Karpas-422 (cell line): ENCODE measurements at regions not wholly inside any gene's neighbourhood (a gene's known extent, or its start where the extent isn't known, plus 50 kb on each side); places are given as distances from the start of the nearest gene placed in this dataset.

Source experiments
- DNase-seq: peaks from one replicate; pipeline ENCODE4 v3.0.0-alpha.2; 2015
- H2AFZ ChIP-seq: fragments of 200-600 bp; sonication (generic); 2 replicates; pipeline ENCODE4 v1.6.1; 2014; ENCODE audit warnings: antibody characterized with exemption, low read length, mixed read lengths
- H3K27ac ChIP-seq: fragments of 200-600 bp; sonication (generic); 2 replicates; pipeline ENCODE4 v1.5.1; 2014; ENCODE audit warnings: mild to moderate bottlenecking, low read length, moderate library complexity
- H3K27me3 ChIP-seq: fragments of 200-600 bp; sonication (generic); 2 replicates; pipeline ENCODE4 v1.6.1; 2014; ENCODE audit warnings: low read length, mixed read lengths
- H3K36me3 ChIP-seq: fragments of 200-600 bp; sonication (generic); 2 replicates; pipeline ENCODE4 v1.6.1; 2014; ENCODE audit warnings: low read length, mixed read lengths; ENCODE audit not compliant: insufficient read depth
- H3K4me1 ChIP-seq: fragments of 200-600 bp; sonication (generic); 2 replicates; pipeline ENCODE4 v1.6.1; 2014; ENCODE audit warnings: mild to moderate bottlenecking, low read length, mixed read lengths
- H3K4me2 ChIP-seq: fragments of 200-600 bp; sonication (generic); 2 replicates; pipeline ENCODE4 v1.6.1; 2014; ENCODE audit warnings: low read length, low read depth, mild to moderate bottlenecking; ENCODE audit not compliant: poor library complexity, severe bottlenecking
- H3K4me3 ChIP-seq: fragments of 200-600 bp; sonication (generic); 2 replicates; pipeline ENCODE4 v1.5.1; 2014; ENCODE audit warnings: mild to moderate bottlenecking, antibody characterized with exemption, low read length, mixed read lengths
- H3K79me2 ChIP-seq: fragments of 200-600 bp; sonication (generic); 2 replicates; pipeline ENCODE4 v1.6.1; 2014; ENCODE audit warnings: mild to moderate bottlenecking, low read length, mixed read lengths
- H3K9ac ChIP-seq: fragments of 200-600 bp; sonication (generic); 2 replicates; pipeline ENCODE4 v1.6.0; 2014; ENCODE audit warnings: low read length
- H3K9me2 ChIP-seq: fragments of 200-600 bp; sonication (generic), shearing (Covaris generic); replicated peaks from 2 replicates; pipeline ENCODE4 v1.6.0; 2014; ENCODE audit warnings: mild to moderate bottlenecking, low read length, moderate library complexity; ENCODE audit not compliant: insufficient read depth
- H3K9me3 ChIP-seq: fragments of 300-700, 200-600 bp; sonication (generic); 2 replicates; pipeline ENCODE4 v1.6.1; 2014; ENCODE audit warnings: low read length, mixed read lengths
- H4K20me1 ChIP-seq: fragments of 200-600 bp; sonication (generic); 2 replicates; pipeline ENCODE4 v1.6.1; 2014; ENCODE audit warnings: mild to moderate bottlenecking, antibody characterized with exemption, low read length, low read depth; ENCODE audit not compliant: insufficient read depth

DNA sequence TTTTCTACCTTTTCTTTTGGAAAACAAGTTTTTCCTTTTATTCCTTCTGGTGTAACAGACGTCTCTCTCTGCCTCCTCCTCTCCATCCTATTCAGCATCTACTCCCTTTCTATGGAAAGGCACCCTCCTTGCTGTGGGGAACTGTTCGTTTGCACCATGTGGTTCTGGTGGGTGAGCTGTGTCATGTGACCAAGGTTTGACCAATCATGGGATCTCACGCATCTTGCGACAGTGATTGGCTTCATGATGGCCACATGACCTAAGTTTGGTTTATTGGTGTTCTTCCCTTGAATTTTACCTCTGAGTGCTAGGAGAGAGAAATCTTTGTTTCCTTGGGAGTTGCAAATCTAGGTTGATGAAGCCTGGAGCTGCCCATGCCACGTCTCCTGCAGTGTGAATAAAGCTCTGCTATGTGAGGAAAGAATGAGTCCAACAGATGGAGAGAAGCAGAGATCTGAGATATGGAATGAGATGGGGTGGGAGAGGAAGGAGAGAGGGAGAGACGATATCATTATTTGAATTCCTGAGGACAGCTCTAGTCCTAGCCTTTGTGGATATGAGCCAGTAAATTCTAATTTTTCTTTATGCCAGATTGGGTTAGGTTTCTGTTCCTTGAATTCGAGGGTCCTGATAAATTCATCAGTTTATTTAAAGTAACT is 178.8 kb upstream of the IL12B start:
- DNase-seq, result no peak
- H3K9ac ChIP-seq, result no peak overlapping the region
- no peaks in the 10 kb centered on the region for H3K27me3 ChIP-seq
- no peaks in the 10 kb centered on the region for H4K20me1 ChIP-seq
- no peaks in the 10 kb centered on the region for H3K79me2 ChIP-seq
- H3K27ac ChIP-seq, result no peak overlapping the region
- no peak overlapping the region for H2AFZ ChIP-seq
- H3K36me3 ChIP-seq, result no peaks in the 10 kb centered on the region
- H3K9me3 ChIP-seq, result no peaks in the 10 kb centered on the region
- no peak overlapping the region for H3K4me2 ChIP-seq
- H3K9me2 ChIP-seq, result no peaks in the 10 kb centered on the region
- no peak overlapping the region for H3K4me3 ChIP-seq
- H3K4me1 ChIP-seq, result no peaks in the 10 kb centered on the region

DNA sequence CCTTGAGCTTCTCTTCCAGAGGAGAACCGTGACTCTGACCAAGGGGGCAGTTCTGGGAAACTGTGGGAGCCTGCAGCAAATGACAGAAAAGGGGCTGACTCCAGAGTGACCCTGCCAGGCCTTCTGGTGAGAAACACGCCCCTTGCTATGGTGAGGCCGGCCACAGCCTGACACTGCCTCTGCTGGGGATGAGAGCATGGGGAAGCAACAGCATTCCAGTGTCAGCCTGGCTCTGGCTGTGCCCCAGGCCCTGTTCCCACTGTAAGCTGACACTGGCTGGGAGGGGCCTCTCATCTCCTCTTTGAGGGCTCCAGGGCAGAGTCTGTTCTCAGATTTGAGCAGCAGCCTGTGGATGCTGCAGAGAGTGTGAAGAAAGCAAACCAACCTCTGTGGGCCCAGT is 180.0 kb upstream of the IL12B start:
- H3K4me2 ChIP-seq, result no peak overlapping the region

DNA sequence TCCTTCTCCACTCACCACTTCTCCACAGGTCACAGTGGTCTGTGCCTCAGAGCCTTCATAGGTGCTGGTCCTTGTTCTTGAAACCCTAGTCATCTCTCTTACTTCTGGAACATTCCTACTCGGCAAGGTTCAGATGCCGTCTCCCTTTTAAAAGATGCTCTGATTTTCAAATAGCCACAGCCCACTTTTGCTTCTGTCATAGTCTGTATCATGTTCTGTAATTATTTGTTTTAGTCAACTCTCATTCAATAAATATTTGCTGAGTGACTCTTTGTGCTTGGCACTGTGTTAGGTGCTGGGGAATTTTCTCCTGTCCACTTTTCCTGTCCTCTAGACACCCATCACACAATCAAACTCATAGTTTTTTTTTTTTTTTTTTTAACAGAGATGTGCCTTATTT is 181.3 kb upstream of the IL12B start:
- H4K20me1 ChIP-seq, result no peaks in the 10 kb centered on the region
- H3K9me3 ChIP-seq, result no peaks in the 10 kb centered on the region
- H3K27me3 ChIP-seq, result no peaks in the 10 kb centered on the region
- H3K4me3 ChIP-seq, result no peak overlapping the region
- H3K27ac ChIP-seq, result no peak overlapping the region
- no peaks in the 10 kb centered on the region for H3K9me2 ChIP-seq
- no peaks in the 10 kb centered on the region for H3K36me3 ChIP-seq
- H3K4me2 ChIP-seq, result no peak overlapping the region
- H2AFZ ChIP-seq, result no peak overlapping the region
- H3K4me1 ChIP-seq, result no peaks in the 10 kb centered on the region
- no peak overlapping the region for H3K9ac ChIP-seq
- H3K79me2 ChIP-seq, result no peaks in the 10 kb centered on the region
- DNase-seq, result no peak

More for the DNA sequence above, 180.0 kb upstream of the IL12B start:
- DNase-seq, result no peak
- no peaks in the 10 kb centered on the region for H3K27me3 ChIP-seq
- no peaks in the 10 kb centered on the region for H3K4me1 ChIP-seq
- no peak overlapping the region for H3K27ac ChIP-seq
- no peaks in the 10 kb centered on the region for H3K9me2 ChIP-seq
- no peak overlapping the region for H3K9ac ChIP-seq
- H3K9me3 ChIP-seq, result no peaks in the 10 kb centered on the region
- no peak overlapping the region for H2AFZ ChIP-seq
- no peaks in the 10 kb centered on the region for H3K36me3 ChIP-seq
- H3K4me3 ChIP-seq, result no peak overlapping the region
- H4K20me1 ChIP-seq, result no peaks in the 10 kb centered on the region
- no peaks in the 10 kb centered on the region for H3K79me2 ChIP-seq

DNA sequence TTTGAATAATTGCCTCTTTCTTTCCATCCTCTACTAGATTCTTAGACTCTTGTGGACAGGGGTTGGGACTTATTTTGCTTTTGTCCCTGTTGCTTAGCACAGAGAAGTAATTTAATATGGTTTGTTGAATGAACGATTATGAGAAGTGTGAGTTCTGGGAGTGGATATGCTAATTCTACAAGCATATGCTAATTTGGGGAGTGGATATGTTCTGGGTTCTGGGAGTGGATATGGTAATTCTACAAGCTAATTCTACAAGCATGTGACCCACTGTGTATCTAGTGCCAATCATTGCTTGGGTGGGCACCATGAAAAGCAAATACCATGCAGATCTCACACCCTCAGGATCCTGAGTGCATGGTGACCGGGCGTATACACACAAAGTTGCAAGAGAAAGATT is 181.8 kb upstream of the IL12B start:
- Histone ChIP-seq H3K79me2 (no peaks in the 10 kb centered on the region), H3K27ac (no peak overlapping the region), H3K4me1 (no peaks in the 10 kb centered on the region), H3K36me3 (no peaks in the 10 kb centered on the region), H2AFZ (no peak overlapping the region), H3K9ac (no peak overlapping the region), H3K4me2 (no peak overlapping the region), H4K20me1 (no peaks in the 10 kb centered on the region), H3K27me3 (no peaks in the 10 kb centered on the region), H3K9me3 (no peaks in the 10 kb centered on the region), H3K4me3 (no peak overlapping the region), H3K9me2 (no peaks in the 10 kb centered on the region)
- no peak for DNase-seq

DNA sequence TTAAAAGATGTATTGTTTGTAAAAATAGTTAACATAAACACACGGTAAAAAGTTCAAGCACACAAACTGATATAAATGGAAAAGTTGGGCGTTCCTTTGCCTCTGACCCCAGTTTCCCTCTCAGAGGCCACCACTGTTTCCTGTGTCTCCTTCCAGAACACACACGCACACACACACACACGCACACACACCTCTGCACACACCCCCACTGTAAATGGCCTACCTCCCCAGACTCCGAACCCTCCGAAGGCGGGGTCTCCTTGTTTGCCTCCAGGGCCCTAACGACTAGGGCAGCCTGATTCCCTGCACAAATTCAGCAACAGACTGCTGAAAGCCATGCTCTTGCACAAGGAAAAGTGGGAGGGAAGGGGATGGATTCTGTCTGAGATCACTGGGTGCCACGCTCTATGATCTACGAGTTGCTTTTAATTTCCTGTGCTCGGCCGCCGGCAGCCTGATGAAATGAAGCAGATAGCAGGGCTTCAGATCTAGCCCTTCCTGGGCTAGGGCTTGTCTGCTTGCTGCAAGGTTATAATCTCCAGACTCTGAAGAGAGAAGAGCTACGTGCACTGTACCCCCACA is 184.0 kb upstream of the IL12B start:
- H3K9me3 ChIP-seq, result no peaks in the 10 kb centered on the region
- no peaks in the 10 kb centered on the region for H3K36me3 ChIP-seq
- no peak for DNase-seq

DNA sequence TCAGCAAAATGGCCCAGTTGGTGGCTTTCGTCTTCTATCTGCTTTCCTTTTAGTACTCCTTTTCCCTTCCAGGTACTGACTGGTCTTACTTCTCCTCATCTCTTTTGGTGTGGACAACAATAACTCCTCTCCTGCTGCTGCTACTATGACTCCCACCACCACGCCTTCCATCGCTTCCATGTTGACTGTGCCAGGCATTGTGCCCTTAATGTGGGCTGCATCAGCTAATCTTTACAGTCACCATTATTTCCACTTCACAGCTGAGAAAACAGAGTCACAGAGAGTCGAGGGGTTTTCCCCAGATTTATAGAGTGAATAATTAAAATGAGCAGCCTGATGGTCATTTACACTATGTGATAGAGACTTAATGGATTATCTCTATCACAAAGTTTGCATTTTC is 184.9 kb upstream of the IL12B start:
- no peaks in the 10 kb centered on the region for H3K4me1 ChIP-seq
- H2AFZ ChIP-seq, result no peak overlapping the region
- no peaks in the 10 kb centered on the region for H3K27me3 ChIP-seq
- no peak overlapping the region for H3K4me3 ChIP-seq
- H3K4me2 ChIP-seq, result no peak overlapping the region
- no peak overlapping the region for H3K27ac ChIP-seq
- H3K79me2 ChIP-seq, result no peaks in the 10 kb centered on the region
- H3K36me3 ChIP-seq, result no peaks in the 10 kb centered on the region
- DNase-seq, result no peak
- no peak overlapping the region for H3K9ac ChIP-seq
- H3K9me2 ChIP-seq, result no peaks in the 10 kb centered on the region
- H3K9me3 ChIP-seq, result no peaks in the 10 kb centered on the region
- no peaks in the 10 kb centered on the region for H4K20me1 ChIP-seq

More for the DNA sequence above, 184.0 kb upstream of the IL12B start:
- Histone ChIP-seq H3K79me2 (no peaks in the 10 kb centered on the region), H3K4me2 (no peak overlapping the region), H3K9me2 (no peaks in the 10 kb centered on the region), H3K27ac (no peak overlapping the region), H3K4me1 (no peaks in the 10 kb centered on the region), H3K9ac (no peak overlapping the region), H3K27me3 (no peaks in the 10 kb centered on the region), H4K20me1 (no peaks in the 10 kb centered on the region), H3K4me3 (no peak overlapping the region), H2AFZ (no peak overlapping the region)

DNA sequence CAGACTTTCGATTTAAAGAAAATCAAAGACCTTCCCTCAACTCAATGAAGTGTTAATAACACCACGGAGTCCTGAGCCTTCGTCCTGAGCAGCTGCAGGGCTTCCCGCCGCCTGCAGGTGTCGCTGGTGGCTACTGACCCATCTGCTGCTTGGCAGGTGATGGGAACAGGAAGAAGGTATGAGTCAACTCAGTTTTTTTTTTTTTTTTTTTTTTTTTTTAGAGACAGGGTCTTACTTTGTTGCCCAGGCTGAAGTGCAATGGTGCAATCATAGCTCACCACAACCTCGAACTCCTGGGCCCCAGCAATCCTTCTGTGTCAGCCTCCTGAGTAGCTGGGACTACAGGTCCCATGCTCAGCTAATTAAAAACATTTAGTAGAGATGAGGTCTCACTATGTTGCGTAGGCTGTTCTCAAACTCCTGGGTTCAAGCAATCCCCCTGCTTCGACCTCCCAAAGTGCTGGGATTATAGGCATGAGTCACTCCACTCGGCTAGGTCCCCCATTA is 185.7 kb upstream of the IL12B start:
- no peak overlapping the region for H3K4me3 ChIP-seq
- no peak overlapping the region for H3K9ac ChIP-seq
- no peaks in the 10 kb centered on the region for H3K9me2 ChIP-seq
- H3K36me3 ChIP-seq, result no peaks in the 10 kb centered on the region
- no peaks in the 10 kb centered on the region for H3K79me2 ChIP-seq
- no peaks in the 10 kb centered on the region for H3K27me3 ChIP-seq
- H3K9me3 ChIP-seq, result no peaks in the 10 kb centered on the region
- no peaks in the 10 kb centered on the region for H4K20me1 ChIP-seq
- no peak overlapping the region for H3K4me2 ChIP-seq
- no peak overlapping the region for H2AFZ ChIP-seq
- H3K4me1 ChIP-seq, result no peaks in the 10 kb centered on the region
- peak; percentile 87 for DNase-seq
- no peak overlapping the region for H3K27ac ChIP-seq

DNA sequence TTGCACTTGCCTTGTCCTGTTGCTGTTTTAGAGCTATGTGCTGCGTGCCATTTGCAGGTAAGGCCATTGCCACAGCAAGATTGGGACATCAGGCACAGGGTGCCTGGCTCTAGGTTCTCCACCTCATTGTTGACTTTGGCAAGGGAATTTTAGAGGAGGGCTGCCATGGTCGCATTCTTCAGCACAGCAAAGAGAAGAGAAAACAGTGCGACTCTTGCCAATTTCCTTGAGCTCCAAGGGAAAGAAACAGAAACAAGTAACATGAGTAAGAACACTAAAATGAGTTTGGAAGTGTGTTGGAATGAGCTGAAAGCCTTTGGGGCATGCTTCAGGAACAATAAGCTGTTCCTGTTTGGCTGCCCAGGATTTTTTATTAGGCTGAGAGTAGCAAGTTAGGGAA is 188.1 kb upstream of the IL12B start:
- Histone ChIP-seq H3K27me3 (no peaks in the 10 kb centered on the region), H3K4me2 (no peak overlapping the region), H4K20me1 (no peaks in the 10 kb centered on the region), H3K9ac (no peak overlapping the region), H3K27ac (no peak overlapping the region), H3K4me3 (no peak overlapping the region), H3K79me2 (no peaks in the 10 kb centered on the region), H3K4me1 (no peaks in the 10 kb centered on the region), H2AFZ (no peak overlapping the region), H3K36me3 (no peaks in the 10 kb centered on the region), H3K9me2 (no peaks in the 10 kb centered on the region), H3K9me3 (no peaks in the 10 kb centered on the region)
- DNase-seq, result no peak
